HL-60 (cell line): ENCODE measurements at regions not wholly inside any gene's neighbourhood (a gene's known extent, or its start where the extent isn't known, plus 50 kb on each side); places are given as distances from the start of the nearest gene placed in this dataset.

Experiments used
- DNase-seq, 2 experiments: peaks; one replicate each; pipeline ENCODE4 v3.0.0-alpha.2; 2010 to 2020; ENCODE audit warnings: low read depth in 1 of 2, low spot score in 1 of 2
- H3K27ac ChIP-seq: fragments of 250-450 bp; sonication (Bioruptor Pico); replicated peaks from 2 replicates; pipeline ENCODE4 v1.5.1; 2020; ENCODE audit warnings: mild to moderate bottlenecking, moderate library complexity
- H3K27me3 ChIP-seq: fragments of 250-450 bp; sonication (Bioruptor Pico); 2 replicates; pipeline ENCODE4 v1.5.1; 2021; ENCODE audit warnings: mild to moderate bottlenecking, moderate library complexity; ENCODE audit not compliant: insufficient read depth, poor library complexity, severe bottlenecking
- H3K4me3 ChIP-seq: replicated peaks from 2 replicates; pipeline ENCODE4 v1.5.1; 2011; ENCODE audit warnings: mild to moderate bottlenecking, control low read depth, low read length; ENCODE audit not compliant: insufficient read depth
- GABPA ChIP-seq: IDR thresholded peaks from 2 replicates; pipeline ENCODE4 v1.6.1; 2012; ENCODE audit warnings: low read depth
- POLR2AphosphoS5 ChIP-seq: IDR thresholded peaks from 2 replicates; pipeline ENCODE4 v1.6.1; 2012; ENCODE audit warnings: low read depth
- SPI1 ChIP-seq: IDR thresholded peaks from 2 replicates; pipeline ENCODE4 v1.6.1; 2012; ENCODE audit warnings: low read depth, mild to moderate bottlenecking, borderline replicate concordance
- TF ChIP-seq, protein P1 (sequence below): IDR thresholded peaks from 2 replicates; pipeline ENCODE4 v1.6.1; 2012; ENCODE audit warnings: low read depth; ENCODE audit not compliant: insufficient replicate concordance
- TF ChIP-seq, protein P2 (sequence below): IDR thresholded peaks from one replicate; pipeline ENCODE4 v1.5.1; 2011; ENCODE audit warnings: low read length, control low read depth, inconsistent platforms; ENCODE audit not compliant: insufficient read depth

DNA sequence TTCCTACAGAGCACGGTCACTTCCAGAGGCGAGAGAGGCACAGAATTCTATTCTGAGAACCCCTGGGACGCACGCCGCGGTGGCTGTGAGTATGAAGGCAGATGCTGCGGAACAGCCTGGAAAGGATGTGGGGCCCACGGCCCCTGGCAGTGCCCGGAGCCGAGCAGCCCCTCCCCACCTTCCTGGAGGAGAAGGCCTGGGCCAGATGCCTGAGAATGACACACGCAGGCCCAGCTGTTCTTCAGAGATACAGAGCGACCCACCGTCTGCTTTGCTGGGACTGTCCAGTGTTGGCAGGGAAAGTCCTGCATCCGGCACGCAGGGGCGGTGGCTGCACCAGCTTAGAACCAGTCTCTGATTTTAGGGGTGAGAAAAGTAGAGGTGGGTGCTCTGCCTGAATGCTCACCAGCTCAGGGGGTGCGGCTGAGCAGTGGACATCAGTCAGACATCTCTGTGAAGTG lies 116.7 kb upstream of the LPCAT1 start:
- no peak overlapping the region for H3K4me3 ChIP-seq
- H3K27me3 ChIP-seq: peaks cover 16% of the 10 kb centered on the region
- TF ChIP-seq, protein P1, sequence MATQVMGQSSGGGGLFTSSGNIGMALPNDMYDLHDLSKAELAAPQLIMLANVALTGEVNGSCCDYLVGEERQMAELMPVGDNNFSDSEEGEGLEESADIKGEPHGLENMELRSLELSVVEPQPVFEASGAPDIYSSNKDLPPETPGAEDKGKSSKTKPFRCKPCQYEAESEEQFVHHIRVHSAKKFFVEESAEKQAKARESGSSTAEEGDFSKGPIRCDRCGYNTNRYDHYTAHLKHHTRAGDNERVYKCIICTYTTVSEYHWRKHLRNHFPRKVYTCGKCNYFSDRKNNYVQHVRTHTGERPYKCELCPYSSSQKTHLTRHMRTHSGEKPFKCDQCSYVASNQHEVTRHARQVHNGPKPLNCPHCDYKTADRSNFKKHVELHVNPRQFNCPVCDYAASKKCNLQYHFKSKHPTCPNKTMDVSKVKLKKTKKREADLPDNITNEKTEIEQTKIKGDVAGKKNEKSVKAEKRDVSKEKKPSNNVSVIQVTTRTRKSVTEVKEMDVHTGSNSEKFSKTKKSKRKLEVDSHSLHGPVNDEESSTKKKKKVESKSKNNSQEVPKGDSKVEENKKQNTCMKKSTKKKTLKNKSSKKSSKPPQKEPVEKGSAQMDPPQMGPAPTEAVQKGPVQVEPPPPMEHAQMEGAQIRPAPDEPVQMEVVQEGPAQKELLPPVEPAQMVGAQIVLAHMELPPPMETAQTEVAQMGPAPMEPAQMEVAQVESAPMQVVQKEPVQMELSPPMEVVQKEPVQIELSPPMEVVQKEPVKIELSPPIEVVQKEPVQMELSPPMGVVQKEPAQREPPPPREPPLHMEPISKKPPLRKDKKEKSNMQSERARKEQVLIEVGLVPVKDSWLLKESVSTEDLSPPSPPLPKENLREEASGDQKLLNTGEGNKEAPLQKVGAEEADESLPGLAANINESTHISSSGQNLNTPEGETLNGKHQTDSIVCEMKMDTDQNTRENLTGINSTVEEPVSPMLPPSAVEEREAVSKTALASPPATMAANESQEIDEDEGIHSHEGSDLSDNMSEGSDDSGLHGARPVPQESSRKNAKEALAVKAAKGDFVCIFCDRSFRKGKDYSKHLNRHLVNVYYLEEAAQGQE: no peak
- TF ChIP-seq GABPA: no peak
- no peak for TF ChIP-seq POLR2AphosphoS5
- TF ChIP-seq SPI1: no peak
- TF ChIP-seq, protein P2, sequence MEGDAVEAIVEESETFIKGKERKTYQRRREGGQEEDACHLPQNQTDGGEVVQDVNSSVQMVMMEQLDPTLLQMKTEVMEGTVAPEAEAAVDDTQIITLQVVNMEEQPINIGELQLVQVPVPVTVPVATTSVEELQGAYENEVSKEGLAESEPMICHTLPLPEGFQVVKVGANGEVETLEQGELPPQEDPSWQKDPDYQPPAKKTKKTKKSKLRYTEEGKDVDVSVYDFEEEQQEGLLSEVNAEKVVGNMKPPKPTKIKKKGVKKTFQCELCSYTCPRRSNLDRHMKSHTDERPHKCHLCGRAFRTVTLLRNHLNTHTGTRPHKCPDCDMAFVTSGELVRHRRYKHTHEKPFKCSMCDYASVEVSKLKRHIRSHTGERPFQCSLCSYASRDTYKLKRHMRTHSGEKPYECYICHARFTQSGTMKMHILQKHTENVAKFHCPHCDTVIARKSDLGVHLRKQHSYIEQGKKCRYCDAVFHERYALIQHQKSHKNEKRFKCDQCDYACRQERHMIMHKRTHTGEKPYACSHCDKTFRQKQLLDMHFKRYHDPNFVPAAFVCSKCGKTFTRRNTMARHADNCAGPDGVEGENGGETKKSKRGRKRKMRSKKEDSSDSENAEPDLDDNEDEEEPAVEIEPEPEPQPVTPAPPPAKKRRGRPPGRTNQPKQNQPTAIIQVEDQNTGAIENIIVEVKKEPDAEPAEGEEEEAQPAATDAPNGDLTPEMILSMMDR: no peak
- no peak overlapping the region for H3K27ac ChIP-seq
- no peak for DNase-seq

GRCh38 chr5:1639757-1640156 lies 116.0 kb upstream of the LPCAT1 start:
- no peak for DNase-seq
- H3K27ac ChIP-seq: no peak overlapping the region
- peaks cover 16% of the 10 kb centered on the region for H3K27me3 ChIP-seq
- H3K4me3 ChIP-seq: no peak overlapping the region
- TF ChIP-seq SPI1: no peak
- TF ChIP-seq, protein P1: no peak
- no peak for TF ChIP-seq GABPA
- TF ChIP-seq, protein P2: no peak
- no peak for TF ChIP-seq POLR2AphosphoS5

DNA sequence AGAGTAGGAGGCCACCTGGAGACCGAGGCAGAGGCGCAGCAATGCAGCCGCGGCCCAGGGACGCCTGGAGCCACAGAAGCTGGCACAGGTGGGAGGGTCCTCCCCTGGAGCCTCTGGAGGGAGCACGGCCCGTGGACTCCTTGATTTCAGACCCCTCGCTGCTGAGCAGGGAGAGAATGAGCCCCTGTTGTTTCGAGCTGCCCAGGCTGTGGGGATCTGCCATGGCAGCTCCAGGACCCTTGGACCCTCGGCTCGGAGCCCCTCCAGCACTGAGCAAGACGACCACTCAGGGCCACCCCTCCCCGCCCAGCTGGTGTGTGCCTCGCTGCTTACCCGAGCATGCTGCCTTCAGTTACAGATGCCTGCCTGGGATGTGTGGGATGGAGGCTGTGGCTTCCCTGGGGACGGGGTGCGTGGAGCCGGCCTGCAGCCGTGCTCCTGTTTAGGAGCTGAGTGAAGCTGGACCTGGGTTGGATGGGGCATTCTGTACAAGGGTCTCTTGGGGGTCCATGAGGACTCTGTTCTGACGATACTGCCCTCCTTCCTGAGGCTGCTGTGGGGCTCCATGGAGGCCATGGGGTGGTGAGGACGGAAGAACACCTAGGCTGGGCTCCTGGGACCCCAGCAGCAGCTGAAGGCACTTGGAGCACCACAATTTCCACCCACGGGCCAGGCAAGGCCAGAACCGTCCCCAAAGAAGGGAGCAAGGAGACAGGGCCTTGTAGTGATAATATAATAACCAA lies 115.1 kb upstream of the LPCAT1 start:
- Histone ChIP-seq H3K27me3 (peaks cover 12% of the 10 kb centered on the region), H3K4me3 (no peak overlapping the region), H3K27ac (no peak overlapping the region)
- TF ChIP-seq, protein P2: no peak
- TF ChIP-seq, protein P1: no peak
- TF ChIP-seq GABPA (no peak), SPI1 (no peak), POLR2AphosphoS5 (no peak)
- DNase-seq: no peak
